ENCODE measurements at regions not wholly inside any gene's neighbourhood (a gene's known extent, or its start where the extent isn't known, plus 50 kb on each side); places are given as distances from the start of the nearest gene placed in this dataset.

- TF ChIP-seq EZH2 (IDR thresholded peaks at IDR 0.05; ENCODE audit: insufficient read depth, poor library complexity, severe bottlenecking) = no peak
- no peak for TF ChIP-seq EZH2phosphoT487 (IDR thresholded peaks at IDR 0.05; ENCODE audit: insufficient read depth, low read depth)
Observed at GRCh38 chr10:6322805-6323204, 120.1 kb downstream of the PFKFB3 start.
